HG03175 (cell line): ENCODE measurements at regions not wholly inside any gene's neighbourhood (a gene's known extent, or its start where the extent isn't known, plus 50 kb on each side); places are given as distances from the start of the nearest gene placed in this dataset.

Experiments used
- ATAC-seq: cut with Tn5 transposase; IDR thresholded peaks from one replicate; pipeline ENCODE4 v1.9.1; 2021; ENCODE audit warnings: mild to moderate bottlenecking, moderate library complexity; ENCODE audit not compliant: unreplicated experiment

GRCh38 chr15:94745371-94745770, 514.0 kb downstream of the MCTP2 start:
- no peak for ATAC-seq

- no peak for ATAC-seq
Observed at GRCh38 chr15:94747510-94747909, 516.1 kb downstream of the MCTP2 start.

GRCh38 chr15:94749811-94750617, 518.7 kb downstream of the MCTP2 start:
- no peak for ATAC-seq

- ATAC-seq, result no peak
Observed at GRCh38 chr15:94760348-94760747, 529.0 kb downstream of the MCTP2 start.

- no peak for ATAC-seq
Observed at GRCh38 chr15:94761574-94761973, 530.2 kb downstream of the MCTP2 start.

- ATAC-seq, result no peak
Observed at GRCh38 chr15:94769089-94769488, 537.7 kb downstream of the MCTP2 start.

- ATAC-seq, result no peak
Observed at GRCh38 chr15:94770199-94770598, 538.8 kb downstream of the MCTP2 start.

- ATAC-seq, result no peak
Observed at GRCh38 chr15:94777037-94777436, 545.7 kb downstream of the MCTP2 start.

GRCh38 chr15:94778840-94779239, 547.5 kb downstream of the MCTP2 start:
- ATAC-seq, result no peak

- no peak for ATAC-seq
Observed at GRCh38 chr15:94780166-94780565, 548.8 kb downstream of the MCTP2 start.

GRCh38 chr15:94785091-94785490, 553.7 kb downstream of the MCTP2 start:
- ATAC-seq, result no peak

GRCh38 chr15:94791008-94791407, 559.6 kb downstream of the MCTP2 start:
- no peak for ATAC-seq

- no peak for ATAC-seq
Observed at GRCh38 chr15:94791510-94791909, 560.1 kb downstream of the MCTP2 start.

- ATAC-seq, result no peak
Observed at GRCh38 chr15:94792196-94792595, 560.8 kb downstream of the MCTP2 start.

- ATAC-seq, result no peak
Observed at GRCh38 chr15:94793207-94793606, 561.8 kb downstream of the MCTP2 start.

GRCh38 chr15:94793641-94794040, 562.3 kb downstream of the MCTP2 start:
- ATAC-seq, result no peak

- no peak for ATAC-seq
Observed at GRCh38 chr15:94804613-94805012, 573.3 kb downstream of the MCTP2 start.

- no peak for ATAC-seq
Observed at GRCh38 chr15:94815110-94815731, 583.9 kb downstream of the MCTP2 start.

- no peak for ATAC-seq
Observed at GRCh38 chr15:94815914-94816313, 584.6 kb downstream of the MCTP2 start.

GRCh38 chr15:94829887-94830884, 598.8 kb downstream of the MCTP2 start:
- ATAC-seq, result no peak

- no peak for ATAC-seq
Observed at GRCh38 chr15:94834000-94834399, 602.6 kb downstream of the MCTP2 start.
